Cardiac muscle cell (in vitro differentiated cells and primary cell): ENCODE measurements at regions not wholly inside any gene's neighbourhood (a gene's known extent, or its start where the extent isn't known, plus 50 kb on each side); places are given as distances from the start of the nearest gene placed in this dataset.
"Not testable (repeated sequence)": the region's sequence is repeated elsewhere in the genome, so short reads cannot be mapped to it uniquely, and the experiment has no call there.

Experiments used
- DNase-seq, 2 donors: peaks; one replicate each; pipeline versions ENCODE4 v3.0.0 to v3.0.0-alpha.2; 2010 to 2017; ENCODE audit warnings: low read depth in 1 of 2, low spot score in 1 of 2
- H3K27ac ChIP-seq: fragments of 200-600 bp; sonication (generic); 2 replicates; pipeline ENCODE4 v1.5.1; 2016
- H3K27me3 ChIP-seq: fragments of 200-600 bp; sonication (generic); 2 replicates; pipeline ENCODE4 v1.6.0; 2016; ENCODE audit warnings: control low read depth
- H3K36me3 ChIP-seq: fragments of 200-600 bp; sonication (generic); 2 replicates; pipeline ENCODE4 v1.5.1; 2016; ENCODE audit warnings: control low read depth
- H3K4me1 ChIP-seq: fragments of 200-600 bp; sonication (generic); 2 replicates; pipeline ENCODE4 v1.8.1; 2017; ENCODE audit warnings: low read depth, mild to moderate bottlenecking, mixed run types
- H3K4me3 ChIP-seq: fragments of 200-600 bp; sonication (generic); 2 replicates; pipeline ENCODE4 v1.5.1; 2016; ENCODE audit warnings: mild to moderate bottlenecking
- H3K9me3 ChIP-seq: fragments of 200-600 bp; sonication (generic); 2 replicates; pipeline ENCODE4 v1.5.1; 2017; ENCODE audit warnings: low read depth, mild to moderate bottlenecking, control low read depth
- CTCF ChIP-seq: IDR thresholded peaks from 2 replicates; pipeline ENCODE4 v1.5.1; 2012; ENCODE audit warnings: low read depth, mild to moderate bottlenecking, low read length

- H3K36me3 ChIP-seq, H3K27me3 ChIP-seq, H3K4me3 ChIP-seq, H3K9me3 ChIP-seq, H3K27ac ChIP-seq, H3K4me1 ChIP-seq: not testable (repeated sequence)
- DNase-seq, result peak in 1 of 2 donors; percentile 37
These were observed 55.3 kb upstream of the THOC2 start for GRCh38 chrX:123788193-123788592.

- H3K4me3 ChIP-seq, result no peak overlapping the region
- no peak for TF ChIP-seq CTCF
- no peaks in the 10 kb centered on the region for H3K27me3 ChIP-seq
- H3K27ac ChIP-seq, result no peak overlapping the region
- no peaks in the 10 kb centered on the region for H3K9me3 ChIP-seq
- no peaks in the 10 kb centered on the region for H3K36me3 ChIP-seq
- H3K4me1 ChIP-seq, result no peaks in the 10 kb centered on the region
- no peak for DNase-seq
These were observed 55.9 kb upstream of the THOC2 start for GRCh38 chrX:123788744-123789143.

- no peak for DNase-seq
- H3K27ac ChIP-seq, result no peak overlapping the region
- no peaks in the 10 kb centered on the region for H3K4me1 ChIP-seq
- H3K4me3 ChIP-seq, result no peak overlapping the region
- no peak for TF ChIP-seq CTCF
- no peaks in the 10 kb centered on the region for H3K36me3 ChIP-seq
- H3K9me3 ChIP-seq, result no peaks in the 10 kb centered on the region
- no peaks in the 10 kb centered on the region for H3K27me3 ChIP-seq
These were observed 62.1 kb upstream of the XIAP start for GRCh38 chrX:123797543-123798447.

- H3K27ac ChIP-seq, DNase-seq, H3K36me3 ChIP-seq, H3K27me3 ChIP-seq, H3K4me1 ChIP-seq, H3K4me3 ChIP-seq, H3K9me3 ChIP-seq: not testable (repeated sequence)
These were observed 61.0 kb upstream of the XIAP start for GRCh38 chrX:123798706-123799430.

GRCh38 chrX:123801901-123802300 lies 58.0 kb upstream of the XIAP start:
- Histone ChIP-seq H3K27me3 (no peaks in the 10 kb centered on the region), H3K36me3 (no peaks in the 10 kb centered on the region), H3K4me1 (no peaks in the 10 kb centered on the region), H3K27ac (no peak overlapping the region), H3K4me3 (no peak overlapping the region), H3K9me3 (no peaks in the 10 kb centered on the region)
- no peak for DNase-seq
- no peak for TF ChIP-seq CTCF

GRCh38 chrX:123803331-123803983 lies 56.4 kb upstream of the XIAP start:
- no peaks in the 10 kb centered on the region for H3K27me3 ChIP-seq
- no peak overlapping the region for H3K4me3 ChIP-seq
- H3K27ac ChIP-seq, result peak overlapping the region; percentile 18
- no peaks in the 10 kb centered on the region for H3K9me3 ChIP-seq
- peak; percentile 17 to 64 for DNase-seq
- TF ChIP-seq CTCF, result no peak
- no peaks in the 10 kb centered on the region for H3K36me3 ChIP-seq
- no peaks in the 10 kb centered on the region for H3K4me1 ChIP-seq

- H3K27me3 ChIP-seq, DNase-seq, H3K9me3 ChIP-seq, H3K4me3 ChIP-seq, H3K36me3 ChIP-seq, H3K4me1 ChIP-seq: not testable (repeated sequence)
- peak overlapping the region; percentile 18 for H3K27ac ChIP-seq
These were observed 55.9 kb upstream of the XIAP start for GRCh38 chrX:123803984-123804365.
